GM19238 (cell line): ENCODE measurements at regions not wholly inside any gene's neighbourhood (a gene's known extent, or its start where the extent isn't known, plus 50 kb on each side); places are given as distances from the start of the nearest gene placed in this dataset.

ENCODE experiments used
- DNase-seq: peaks from one replicate; pipeline ENCODE4 v3.0.0; 2011; ENCODE audit warnings: low spot score; ENCODE audit not compliant: insufficient read length

DNA sequence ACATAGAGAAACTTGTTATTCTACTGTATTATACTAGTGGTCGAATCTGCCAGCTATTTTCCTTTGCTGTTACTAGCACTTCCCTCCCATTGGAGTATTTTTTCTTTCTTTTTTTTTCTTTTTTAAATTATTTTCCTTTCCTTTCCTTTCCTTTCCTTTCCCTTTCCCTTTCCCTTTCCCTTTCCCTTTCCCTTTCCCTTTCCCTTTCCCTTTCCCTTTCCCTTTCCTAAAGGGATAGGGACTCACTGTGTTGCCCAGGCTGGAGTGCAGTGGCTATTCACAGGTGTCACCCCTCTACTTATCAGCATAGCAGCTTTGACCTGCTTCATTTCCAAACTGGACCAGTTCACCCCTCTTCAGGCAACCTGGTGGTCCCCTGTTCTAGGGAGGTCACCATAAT lies 212.6 kb upstream of the SP4 start:
- no peak for DNase-seq

- DNase-seq: no peak
These were observed 210.5 kb upstream of the SP4 start for GRCh38 chr7:21217365-21217764.

GRCh38 chr7:21218155-21218554 lies 209.7 kb upstream of the SP4 start:
- no peak for DNase-seq

- no peak for DNase-seq
These were observed 206.8 kb upstream of the SP4 start for GRCh38 chr7:21221130-21221529.

DNA sequence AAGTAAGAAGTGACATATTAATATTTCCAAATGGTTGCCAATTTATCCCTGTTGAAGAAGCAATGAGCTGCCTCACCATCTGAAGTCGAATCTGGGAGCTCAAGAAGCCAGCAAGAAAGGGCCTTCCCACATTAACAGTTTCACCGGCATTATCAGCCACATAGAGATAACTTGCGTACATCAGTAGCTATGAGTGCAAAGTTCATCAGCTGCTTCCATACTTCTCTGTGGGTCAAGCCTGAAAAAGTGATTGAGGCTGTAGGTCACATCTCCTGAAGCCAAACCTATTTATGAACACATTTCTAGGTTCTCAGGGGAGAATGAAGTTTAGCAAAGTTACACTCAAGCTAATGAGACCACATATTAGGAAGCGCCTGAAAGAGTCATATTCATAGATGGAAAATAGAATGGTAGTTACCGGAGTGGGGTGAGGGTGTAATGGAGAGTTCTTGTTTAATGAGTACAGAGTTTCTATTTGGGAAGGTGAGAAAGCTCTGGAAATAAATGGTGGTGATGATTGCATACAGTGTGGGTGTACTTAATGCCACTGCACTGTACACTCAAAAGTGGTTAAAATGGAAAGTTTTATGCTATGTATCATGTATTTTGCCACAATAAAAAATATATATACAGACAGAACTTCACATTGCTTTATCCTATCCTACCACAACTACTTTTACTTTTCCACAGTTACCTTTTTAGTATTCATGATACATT lies 189.3 kb upstream of the SP4 start:
- DNase-seq: no peak

DNA sequence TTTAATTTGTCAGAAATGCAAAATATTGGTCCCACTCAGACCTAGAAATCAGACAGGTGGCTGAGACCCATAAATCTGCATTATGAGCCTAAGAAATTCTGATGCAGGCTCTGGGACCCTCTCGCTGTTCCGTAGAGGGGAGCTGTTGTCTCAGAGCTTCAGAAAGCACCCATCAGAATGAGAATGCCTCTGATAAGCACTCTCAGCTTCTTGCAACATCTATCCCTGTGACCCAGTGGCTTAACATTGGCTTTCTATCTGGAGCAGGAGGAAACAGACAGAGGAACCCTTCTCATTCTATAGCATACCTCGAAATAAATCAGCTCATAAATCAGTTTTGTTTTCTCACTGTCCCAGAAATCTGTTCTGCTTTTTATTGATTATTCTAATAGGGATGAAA lies 184.6 kb upstream of the SP4 start:
- no peak for DNase-seq

GRCh38 chr7:21251151-21251800 lies 176.6 kb upstream of the SP4 start:
- DNase-seq: no peak

DNA sequence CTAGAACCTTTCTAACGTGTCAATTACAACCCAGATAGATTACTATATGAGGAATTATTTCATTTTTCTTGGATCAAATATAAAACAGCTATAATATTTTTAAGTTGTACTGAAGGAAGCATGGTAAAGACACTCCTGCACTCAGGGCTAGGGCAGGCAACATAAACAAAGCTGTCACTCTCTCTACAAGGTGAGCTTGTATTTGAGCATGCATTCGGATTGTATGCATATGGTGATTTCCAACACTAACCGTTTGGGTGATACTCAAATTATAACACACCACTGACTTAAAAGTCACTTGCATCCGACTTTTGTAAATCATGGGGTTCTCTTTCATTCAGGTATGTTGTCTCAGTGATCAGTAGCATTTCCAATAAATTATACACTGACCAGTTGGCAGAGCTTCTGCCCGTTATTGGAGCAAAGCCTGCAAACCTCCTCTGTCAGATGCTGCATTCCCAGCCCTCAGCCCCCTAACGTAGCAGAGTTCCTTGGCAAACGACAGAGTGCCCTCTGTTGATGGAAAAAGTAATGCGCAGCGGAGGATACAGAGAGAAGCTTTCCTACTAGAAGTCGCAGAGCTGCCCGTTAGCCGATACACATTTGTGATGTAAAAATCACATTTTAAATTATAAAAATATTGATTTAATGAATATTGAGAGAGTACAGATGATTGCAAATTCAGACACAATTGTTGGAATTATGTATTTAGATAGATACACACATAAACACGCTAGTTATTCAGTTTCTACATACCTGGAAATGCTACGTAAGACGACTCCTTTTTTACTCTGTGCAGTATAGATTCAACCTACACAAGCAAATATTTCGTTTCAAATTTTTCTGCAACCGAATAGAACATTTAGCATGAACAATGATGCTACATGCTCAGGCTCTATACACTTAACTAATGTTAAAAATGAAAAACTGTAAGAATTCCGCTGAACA lies 173.9 kb upstream of the SP4 start:
- peak; percentile 2 for DNase-seq

DNA sequence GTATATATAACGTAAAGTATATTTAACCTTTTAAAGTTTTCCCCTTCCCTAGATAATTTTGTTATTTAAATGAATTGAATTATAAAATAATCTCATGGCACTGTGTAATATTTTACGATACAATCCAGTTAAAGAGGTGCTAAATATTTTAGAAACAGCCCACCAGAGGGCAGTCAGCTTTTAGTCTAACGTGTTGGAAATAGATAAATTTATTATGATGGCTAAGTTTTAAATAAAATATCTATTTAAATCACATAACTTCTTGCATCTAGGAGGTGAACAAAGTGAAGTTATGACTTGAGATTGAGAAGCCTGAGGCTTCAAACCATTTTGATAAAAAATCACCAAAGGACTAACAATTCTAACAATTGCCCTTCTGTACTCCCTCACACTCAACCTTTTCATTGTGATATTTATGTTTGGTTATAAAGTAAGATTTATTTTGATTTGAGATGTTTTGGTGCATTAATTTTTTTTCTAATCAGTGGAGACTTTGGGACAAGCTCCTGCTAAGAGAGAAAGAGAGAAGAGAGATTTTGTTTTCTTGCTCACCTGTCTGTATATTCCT lies 171.5 kb upstream of the SP4 start:
- DNase-seq: no peak

DNA sequence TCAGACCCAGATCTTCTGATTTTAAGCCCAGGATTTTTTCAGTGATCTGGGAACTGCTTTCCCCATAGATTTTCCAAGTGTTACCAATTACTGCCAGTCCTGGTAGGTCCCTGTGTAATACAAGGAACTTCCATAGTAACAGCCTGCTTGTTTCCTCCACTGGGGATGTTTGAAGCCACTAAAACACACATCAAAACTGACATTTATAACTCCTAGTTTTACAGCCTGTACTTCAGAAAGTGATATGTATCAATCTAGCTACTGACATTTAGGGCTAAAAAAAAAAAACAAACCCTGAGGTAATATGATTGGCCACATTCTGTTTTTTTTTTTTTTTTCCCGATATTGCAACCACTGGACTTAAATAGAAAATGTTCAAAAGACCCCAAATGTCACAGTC lies 166.9 kb upstream of the SP4 start:
- DNase-seq: no peak

DNA sequence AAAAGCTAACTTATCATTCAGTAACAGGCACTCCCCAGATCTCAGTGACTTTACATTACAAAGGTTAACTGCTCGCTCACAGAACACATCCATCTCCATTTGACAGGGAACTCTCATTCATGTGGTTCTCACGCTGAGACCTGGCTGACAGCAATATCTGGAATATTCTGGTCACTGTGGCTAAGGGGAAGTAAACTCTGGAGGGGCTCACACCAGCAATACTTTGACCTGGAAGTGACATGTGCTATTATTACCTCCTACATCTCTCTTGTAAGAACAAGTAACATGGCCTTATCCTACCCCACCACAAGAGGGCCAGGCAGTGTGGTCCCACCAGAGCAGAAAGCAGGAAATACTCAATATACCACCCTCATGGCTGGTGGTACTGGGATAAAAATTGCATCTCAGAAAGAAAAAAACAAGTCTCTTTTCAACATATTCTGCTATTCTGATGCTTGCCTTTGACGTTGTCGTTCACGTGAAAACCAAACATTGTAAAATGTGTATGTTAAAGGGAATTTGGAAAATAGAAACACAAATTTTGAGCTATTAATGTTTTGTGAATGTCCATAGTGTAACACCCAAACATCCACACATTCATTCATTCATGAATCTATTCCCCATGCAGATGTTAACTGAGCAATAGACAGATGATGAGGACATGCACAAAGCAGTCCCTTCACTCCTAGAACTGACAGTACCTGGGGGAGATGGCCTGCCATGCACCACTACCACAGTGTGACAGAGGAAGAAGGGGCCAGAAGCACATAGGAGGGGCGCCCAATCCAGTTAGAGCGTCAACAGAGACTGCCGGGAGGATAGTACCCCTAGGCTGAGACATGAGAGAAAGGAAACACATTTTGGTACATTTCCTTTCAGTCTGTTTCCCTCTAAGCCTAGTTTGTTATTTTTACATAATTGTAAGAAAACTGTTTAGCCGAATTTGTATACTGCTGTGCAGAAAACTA lies 166.0 kb upstream of the SP4 start:
- peak; percentile 5 for DNase-seq

GRCh38 chr7:21269021-21269420 lies 158.9 kb upstream of the SP4 start:
- no peak for DNase-seq

DNA sequence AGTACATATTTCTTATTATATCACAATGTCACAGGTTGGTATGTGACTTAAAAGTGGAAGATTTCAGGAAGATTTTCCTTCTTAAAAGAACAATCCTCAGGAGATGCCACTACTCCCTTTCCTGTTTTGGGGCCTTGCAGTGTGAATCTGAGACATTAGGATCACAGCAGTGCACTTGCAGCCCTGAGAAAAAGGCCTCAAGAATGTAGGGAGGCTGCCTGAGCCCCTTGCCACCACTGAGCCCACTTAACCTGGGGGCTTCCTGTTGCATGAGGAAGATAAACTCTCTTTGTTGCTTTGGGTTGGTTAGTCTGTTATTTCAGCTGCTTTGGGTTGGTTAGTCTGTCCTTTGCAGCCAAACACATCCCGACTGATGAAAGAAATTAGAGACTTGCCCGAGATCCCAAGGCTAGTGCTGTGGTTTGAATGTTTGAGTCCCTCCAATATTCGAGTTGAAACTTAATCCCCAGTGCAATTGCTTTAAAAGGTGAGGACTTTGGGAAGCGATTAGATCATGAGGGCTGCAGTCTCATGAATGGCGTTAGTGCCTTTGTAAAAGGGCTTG lies 151.3 kb upstream of the SP4 start:
- DNase-seq: no peak

DNA sequence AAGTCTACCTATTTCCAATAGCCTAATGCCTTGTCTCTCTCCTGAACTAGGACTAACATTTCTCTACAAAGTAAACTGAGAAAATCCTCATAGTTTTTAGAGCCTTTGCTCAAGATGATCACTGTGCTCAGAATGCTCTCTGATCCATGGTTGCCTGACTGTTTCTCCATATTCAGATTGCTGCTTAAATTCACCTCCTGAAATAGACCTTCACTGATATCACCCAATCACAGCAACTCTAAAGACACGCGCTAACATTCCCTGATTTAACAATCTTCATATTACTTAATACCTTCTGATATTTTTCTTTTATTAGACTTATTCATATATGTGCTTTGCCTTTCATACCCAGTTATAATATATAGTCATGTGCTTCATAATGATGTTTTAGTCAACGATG lies 148.9 kb upstream of the SP4 start:
- no peak for DNase-seq

- no peak for DNase-seq
These were observed 146.7 kb upstream of the SP4 start for GRCh38 chr7:21281193-21281592.

- DNase-seq: no peak
These were observed 134.1 kb upstream of the SP4 start for GRCh38 chr7:21293771-21294170.

DNA sequence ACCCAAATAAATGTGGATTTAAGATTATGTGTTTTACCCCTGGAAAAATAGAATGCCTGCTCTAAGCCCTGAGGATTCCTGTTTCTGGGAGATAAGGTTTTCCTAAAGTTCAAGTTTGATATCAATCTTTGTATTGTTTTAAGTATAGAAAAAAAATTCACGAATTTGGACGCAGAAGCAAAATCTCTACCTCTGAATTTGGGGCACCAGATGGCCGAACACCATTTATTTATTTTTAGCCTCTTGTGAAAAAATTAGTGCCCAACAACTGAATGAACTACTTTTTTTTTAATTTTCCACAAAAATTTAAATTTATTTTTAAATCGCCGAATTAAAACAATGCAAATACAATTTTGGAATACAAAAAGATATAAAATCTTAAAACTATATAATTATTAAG lies 128.1 kb upstream of the SP4 start:
- DNase-seq: no peak

DNA sequence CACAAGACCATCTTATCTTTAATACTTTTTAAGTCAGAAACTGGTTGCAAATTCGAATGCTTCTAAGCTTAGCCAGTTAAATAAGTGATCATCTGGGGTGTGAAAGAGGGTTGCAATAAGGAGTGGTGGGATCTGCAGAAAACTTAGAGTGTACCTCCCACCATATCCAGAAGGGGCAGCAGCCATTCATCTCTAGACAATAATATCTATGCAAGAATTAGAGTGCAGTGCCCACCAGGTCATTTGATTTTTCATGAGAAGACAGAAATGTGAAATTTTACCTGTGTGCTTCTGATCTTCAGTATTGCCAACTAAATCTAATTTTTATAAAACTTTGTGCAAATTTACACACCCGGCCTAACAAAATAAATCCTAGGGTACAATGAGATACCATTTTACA lies 127.2 kb upstream of the SP4 start:
- DNase-seq: no peak

- no peak for DNase-seq
These were observed 123.0 kb upstream of the SP4 start for GRCh38 chr7:21304808-21305375.
